GM12878 (cell line): ENCODE measurements at regions not wholly inside any gene's neighbourhood (a gene's known extent, or its start where the extent isn't known, plus 50 kb on each side); places are given as distances from the start of the nearest gene placed in this dataset.
A peak's percentile ranks its signal among the peaks of the same experiment; 100 is the strongest.
"Not testable (repeated sequence)": the region's sequence is repeated elsewhere in the genome, so short reads cannot be mapped to it uniquely, and the experiment has no call there.

Experiments used
- ATAC-seq: fragments of 200-7000 bp; cut with Tn5 transposase; 3 replicates; pipeline ENCODE4 v1.9.1; 2020; ENCODE audit warnings: mild to moderate bottlenecking, moderate library complexity
- BruUV-seq: library from RNA; stranded (reverse); fragments of 400-500 nt; replicated peaks from 2 replicates; lab custom pipeline; 2021; lab: Mats Ljungman, UMichigan
- CTCF ChIA-PET: fragments of 300-600 bp; sonication (Branson Sonifier 250); formaldehyde crosslinking; extraction: SDS; loops from one replicate; lab custom pipeline; 2021; ENCODE audit warnings: inconsistent platforms; lab: Yijun Ruan, JAX
- POLR2A ChIA-PET: fragments of 350-600 bp; formaldehyde crosslinking; extraction: SDS; loops from one replicate; lab custom pipeline; 2021; ENCODE audit warnings: inconsistent platforms; lab: Charles Lee
- RAD21 ChIA-PET: fragments of 300-600 bp; sonication (Branson Sonifier 250); formaldehyde crosslinking; loops from one replicate; lab custom pipeline; 2023; ENCODE audit warnings: antibody characterized with exemption; ENCODE audit not compliant: unreplicated experiment; lab: Charles Lee
- SMC1A ChIA-PET: fragments of 300-600 bp; sonication (Branson Sonifier 250); formaldehyde crosslinking; loops from one replicate; lab custom pipeline; 2023; ENCODE audit not compliant: unreplicated experiment, uncharacterized antibody; lab: Charles Lee
- DNase-seq: peaks from one replicate; pipeline ENCODE4 v3.0.0-alpha.2; 2011; ENCODE audit warnings: low read depth, low spot score
- FAIRE-seq: peaks from 3 replicates; lab custom pipeline; 2011; peaks lifted over from hg19 to GRCh38; lab: Jason Lieb, UNC
- H2AFZ ChIP-seq: 2 replicates; pipeline ENCODE4 v1.6.0; 2011; ENCODE audit warnings: low read depth, low read length, control low read depth; ENCODE audit not compliant: control insufficient read depth
- H3K27ac ChIP-seq: 2 replicates; pipeline ENCODE4 v1.5.1; 2011; ENCODE audit warnings: control low read depth; ENCODE audit not compliant: control insufficient read depth, insufficient read depth
- H3K27me3 ChIP-seq, 2 experiments: replicated peaks in 1 of 2; 2 replicates each; pipeline versions ENCODE4 v1.6.0 to v1.6.1; 2011; ENCODE audit warnings: low read length in 1 of 2; ENCODE audit not compliant: control insufficient read depth in 2 of 2, insufficient read depth in 2 of 2
- H3K36me3 ChIP-seq, 2 experiments: 2 replicates each; pipeline ENCODE4 v1.5.1; 2011; ENCODE audit warnings: low read length in 1 of 2; ENCODE audit not compliant: control insufficient read depth in 2 of 2, insufficient read depth in 2 of 2
- H3K4me1 ChIP-seq: 2 replicates; pipeline ENCODE4 v1.6.1; 2011; ENCODE audit warnings: mild to moderate bottlenecking, low read length, moderate library complexity, mixed read lengths; ENCODE audit not compliant: control insufficient read depth, insufficient read depth
- H3K4me2 ChIP-seq: 2 replicates; pipeline ENCODE4 v1.6.0; 2011; ENCODE audit warnings: control low read depth; ENCODE audit not compliant: control insufficient read depth, insufficient read depth
- H3K4me3 ChIP-seq: fragments of 200-600 bp; sonication (generic); 2 replicates; pipeline ENCODE4 v1.5.1; 2016
- H3K79me2 ChIP-seq: 2 replicates; pipeline ENCODE4 v1.6.0; 2011; ENCODE audit warnings: low read length; ENCODE audit not compliant: control insufficient read depth, insufficient read depth
- H3K9ac ChIP-seq: 2 replicates; pipeline ENCODE4 v1.8.0; 2011; ENCODE audit warnings: low read length, control low read depth, mixed read lengths; ENCODE audit not compliant: control insufficient read depth, insufficient read depth
- H3K9me3 ChIP-seq: replicated peaks from 3 replicates; pipeline ENCODE4 v1.5.1; 2011; ENCODE audit warnings: mild to moderate bottlenecking, low read length; ENCODE audit not compliant: control insufficient read depth, insufficient read depth
- H4K20me1 ChIP-seq: 2 replicates; pipeline ENCODE4 v1.6.0; 2011; ENCODE audit not compliant: control insufficient read depth, insufficient read depth
- RAD51 ChIP-seq: fragments of 450-650 bp; IDR thresholded peaks from 2 replicates; pipeline ENCODE4 v1.6.1; 2016; ENCODE audit warnings: moderate library complexity, mild to moderate bottlenecking, inconsistent platforms
- WGBS: methylation state at CpG from one replicate; pipeline ENCODE4 v1.1.6; 2016; ENCODE audit warnings: low lambda C conversion rate; ENCODE audit not compliant: insufficient replicate concordance, insufficient coverage; ENCODE audit errors: missing lambda C conversion rate; 5-methylcytosine and 5-hydroxymethylcytosine counted together
- in situ Hi-C: fragments of 300-500 bp; cut with MboI; formaldehyde crosslinking; loops from 9 replicates; pipeline ENCODE4 v1.14.3; 2018; ENCODE audit warnings: mixed read lengths
- intact Hi-C: fragments of 100-400 bp; cut with micrococcal nuclease; formaldehyde crosslinking; loops from one replicate; pipeline ENCODE4 v1.14.2; 2022; ENCODE audit not compliant: unreplicated experiment

- H3K27me3 ChIP-seq, in situ Hi-C loops, H3K79me2 ChIP-seq, intact Hi-C loops, H3K4me2 ChIP-seq, H3K36me3 ChIP-seq, ATAC-seq, H3K4me1 ChIP-seq, H3K27ac ChIP-seq, DNase-seq, POLR2A ChIA-PET, FAIRE-seq, BruUV-seq, H3K9me3 ChIP-seq, RAD21 ChIA-PET, SMC1A ChIA-PET, H4K20me1 ChIP-seq, H2AFZ ChIP-seq, CTCF ChIA-PET, H3K4me3 ChIP-seq, H3K9ac ChIP-seq: not testable (repeated sequence)
- peak; percentile 76 for TF ChIP-seq RAD51
- 73% methylated on average over 14 of the region's 15 CpGs for WGBS
These were observed 53.9 kb upstream of the APOD start for GRCh38 chr3:195637473-195638233.

- DNase-seq, CTCF ChIA-PET, H3K36me3 ChIP-seq, FAIRE-seq, H3K9ac ChIP-seq, H4K20me1 ChIP-seq, H3K9me3 ChIP-seq, H3K79me2 ChIP-seq, H3K4me2 ChIP-seq, H3K27ac ChIP-seq, H3K4me1 ChIP-seq, POLR2A ChIA-PET, H3K4me3 ChIP-seq, ATAC-seq, in situ Hi-C loops, RAD21 ChIA-PET, H2AFZ ChIP-seq, intact Hi-C loops, H3K27me3 ChIP-seq, SMC1A ChIA-PET: not testable (repeated sequence)
- TSS peak; percentile 77 for BruUV-seq
- 87% methylated on average over 5 of the region's 7 CpGs for WGBS
These were observed 53.3 kb upstream of the APOD start for GRCh38 chr3:195637011-195637410.

DNA sequence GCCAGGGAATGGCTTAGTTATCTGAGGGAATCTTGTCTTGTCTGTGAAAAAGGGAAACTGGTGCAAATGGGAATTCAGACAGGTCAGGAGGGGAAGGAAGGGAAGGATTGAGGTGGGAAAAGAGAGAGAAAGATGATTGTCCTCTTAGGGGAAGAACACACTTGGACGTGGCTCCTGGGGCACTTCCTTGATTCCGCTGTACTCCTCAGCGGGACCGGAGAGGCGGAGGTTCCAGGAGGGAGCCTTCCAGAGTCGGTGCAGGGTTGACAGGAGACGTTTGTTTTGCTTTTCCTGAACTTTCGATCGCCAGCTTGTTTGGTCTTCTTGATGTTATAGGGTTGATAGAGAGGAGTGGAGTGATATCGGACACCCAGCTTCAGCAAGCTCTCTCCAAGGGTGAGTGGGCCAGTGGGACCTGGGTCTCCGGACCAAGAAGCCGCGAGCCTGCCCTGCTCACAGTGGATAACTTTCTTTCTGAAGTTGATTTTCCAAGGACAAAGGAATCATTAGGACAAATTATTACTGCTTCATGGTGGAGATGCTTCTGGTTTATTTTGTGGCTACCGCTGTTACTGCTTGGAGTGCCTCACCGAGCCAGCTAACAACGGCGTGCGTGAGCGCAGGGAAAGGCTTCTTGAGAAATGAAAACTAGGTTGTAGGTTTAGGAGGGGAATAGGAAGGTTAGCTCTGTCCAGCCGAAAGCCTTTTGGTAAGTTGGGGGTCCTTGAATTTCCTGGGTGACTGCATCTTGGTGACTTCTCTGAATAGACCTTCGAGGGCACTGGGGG lies 52.4 kb upstream of the APOD start:
- H3K4me1 ChIP-seq, H3K4me2 ChIP-seq, H3K9me3 ChIP-seq, intact Hi-C loops, DNase-seq, H3K36me3 ChIP-seq, H3K27me3 ChIP-seq, FAIRE-seq, RAD21 ChIA-PET, ATAC-seq, H3K79me2 ChIP-seq, POLR2A ChIA-PET, CTCF ChIA-PET, SMC1A ChIA-PET, H2AFZ ChIP-seq, in situ Hi-C loops, H4K20me1 ChIP-seq, H3K4me3 ChIP-seq, H3K9ac ChIP-seq, H3K27ac ChIP-seq: not testable (repeated sequence)
- TSS peak; percentile 36 for BruUV-seq
- 77% methylated on average over 14 of the region's 21 CpGs for WGBS
